NCI-H187 treated with DMSO at 0.1 percent for 48 hours (cell line): ENCODE measurements at regions not wholly inside any gene's neighbourhood (a gene's known extent, or its start where the extent isn't known, plus 50 kb on each side); places are given as distances from the start of the nearest gene placed in this dataset.

Source experiments
- DNase-seq: peaks from one replicate; lab custom pipeline; 2025; lab: John Stamatoyannopoulos, UW

DNA sequence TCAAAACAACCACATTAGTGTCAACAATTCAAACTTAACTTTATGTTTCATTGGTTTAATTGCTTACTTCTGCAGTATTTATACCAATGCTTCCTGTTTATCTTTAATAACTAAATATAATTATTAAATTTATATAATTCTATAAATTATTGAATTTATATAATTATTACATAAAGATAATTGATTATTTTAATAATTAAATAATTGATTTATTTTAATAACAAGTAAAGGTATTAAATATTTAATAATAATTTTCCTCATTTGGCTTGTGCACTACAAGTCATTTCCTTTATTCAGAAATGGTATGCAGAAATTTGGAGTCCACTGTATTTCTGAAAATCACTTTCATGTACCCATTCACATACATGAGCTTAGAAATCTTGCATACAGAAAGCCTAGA is 156.2 kb upstream of the NSMCE3 start:
- DNase-seq = no peak

DNA sequence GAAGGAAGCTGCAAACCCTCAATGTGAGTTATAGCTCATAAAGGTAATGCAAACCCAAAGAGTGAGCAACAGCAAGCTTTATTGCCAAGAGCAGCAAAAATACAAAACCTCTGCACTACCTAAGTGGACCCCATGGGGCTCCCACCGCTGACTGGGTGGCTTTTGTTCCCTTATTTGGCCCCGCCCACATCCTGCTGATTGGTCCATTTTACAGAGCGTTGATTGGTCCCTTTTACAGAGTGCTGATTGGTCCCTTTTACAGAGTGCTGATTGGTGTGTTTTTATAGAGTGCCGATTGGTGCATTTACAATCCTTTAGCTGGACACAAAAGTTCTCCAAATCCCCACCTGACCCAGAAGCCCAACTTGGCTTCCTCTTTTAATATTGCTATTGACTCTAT is 154.5 kb upstream of the NSMCE3 start:
- no peak for DNase-seq

DNA sequence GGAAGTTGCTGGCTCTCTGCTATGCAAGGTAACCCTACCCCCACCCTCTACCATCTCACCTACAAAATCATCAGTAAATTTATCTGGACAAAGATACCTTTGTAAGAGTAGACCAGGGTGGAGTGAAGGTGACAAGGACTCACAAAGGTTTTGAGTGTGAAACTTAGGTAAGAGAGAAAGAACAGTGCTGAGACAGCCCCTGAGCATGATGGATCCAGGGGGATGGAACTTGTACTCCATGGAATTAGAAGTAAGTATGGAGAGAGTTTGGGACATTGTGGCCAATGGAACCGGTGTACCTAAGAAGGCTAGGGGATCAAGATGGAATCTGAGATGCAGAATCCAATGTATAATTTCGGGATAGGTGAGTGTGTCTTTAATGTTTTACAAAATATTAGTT is 153.0 kb upstream of the NSMCE3 start:
- DNase-seq = no peak

DNA sequence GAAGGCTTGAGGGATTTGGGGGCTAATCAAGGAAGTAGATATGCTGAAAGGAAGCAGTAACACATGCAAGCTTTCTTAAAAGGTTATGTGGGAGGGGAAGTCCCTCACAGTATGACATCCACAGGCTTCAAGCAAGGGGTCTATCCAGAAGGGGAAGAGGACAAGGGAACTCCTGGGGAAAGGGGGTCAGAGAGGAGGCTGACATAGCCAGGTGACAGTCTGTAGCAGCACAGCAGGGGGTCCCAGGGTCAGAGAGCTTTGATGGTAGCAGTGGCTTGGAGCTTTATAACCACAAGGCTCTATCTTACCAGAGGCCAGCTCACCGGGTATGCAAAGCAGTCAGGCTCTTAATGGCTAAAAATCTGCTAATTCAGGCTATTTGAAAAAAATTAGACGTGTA is 150.6 kb upstream of the NSMCE3 start:
- no peak for DNase-seq

DNA sequence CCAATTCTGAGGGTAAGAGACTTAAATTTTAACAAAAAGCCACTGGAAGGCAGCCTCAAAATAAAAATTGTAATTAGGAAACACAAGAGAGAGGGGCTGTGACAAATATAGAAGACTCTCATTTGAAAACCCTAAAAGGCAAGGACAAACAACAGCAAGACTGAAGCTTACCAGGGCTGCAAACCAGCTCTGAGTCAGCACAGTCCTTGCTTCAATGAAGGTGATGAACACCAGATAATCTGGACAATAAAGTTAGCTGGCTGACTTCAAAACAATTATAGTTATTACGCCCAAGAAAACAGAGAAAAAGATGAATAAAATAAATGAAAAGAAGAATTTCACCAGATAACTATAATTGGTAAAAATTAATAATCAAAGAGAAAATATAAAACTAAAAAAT is 149.3 kb upstream of the NSMCE3 start:
- no peak for DNase-seq

DNA sequence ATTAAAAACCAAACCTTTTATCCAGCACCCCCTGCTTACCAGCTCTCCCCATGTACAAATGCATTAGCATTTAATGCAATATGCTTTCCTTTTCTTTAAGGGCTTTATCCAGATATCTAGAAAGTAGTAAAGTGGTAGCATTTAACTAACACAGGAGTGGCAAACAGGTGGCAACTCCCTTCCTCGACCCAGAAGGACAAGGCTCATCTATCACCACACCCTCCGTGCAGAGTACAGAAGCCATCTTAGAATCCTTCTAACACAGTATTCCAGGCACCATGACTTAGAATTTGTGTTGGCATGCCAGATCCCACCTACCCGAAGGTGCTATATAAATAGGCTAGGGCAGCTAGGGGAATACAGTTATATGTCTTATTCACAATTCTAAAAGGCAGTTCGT is 148.6 kb upstream of the NSMCE3 start:
- DNase-seq = no peak

DNA sequence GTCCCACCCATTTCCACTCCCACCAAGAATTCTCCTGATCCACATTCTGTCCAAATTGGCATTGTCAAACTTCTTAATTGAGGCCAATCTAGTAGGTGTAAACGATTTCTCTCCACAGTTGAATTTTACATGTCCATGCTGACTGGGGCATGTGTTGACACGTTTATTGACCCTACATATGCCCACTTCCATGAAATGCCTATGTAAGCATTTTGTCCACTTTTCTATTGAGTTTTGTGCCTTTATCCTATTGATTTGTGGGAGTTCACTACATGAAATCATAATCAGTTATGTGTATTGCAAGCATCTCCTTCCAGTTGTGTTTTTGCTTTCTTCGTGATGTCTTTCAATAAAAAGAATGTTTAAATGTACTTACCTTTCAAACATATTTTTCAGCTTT is 141.7 kb upstream of the NSMCE3 start:
- no peak for DNase-seq

DNA sequence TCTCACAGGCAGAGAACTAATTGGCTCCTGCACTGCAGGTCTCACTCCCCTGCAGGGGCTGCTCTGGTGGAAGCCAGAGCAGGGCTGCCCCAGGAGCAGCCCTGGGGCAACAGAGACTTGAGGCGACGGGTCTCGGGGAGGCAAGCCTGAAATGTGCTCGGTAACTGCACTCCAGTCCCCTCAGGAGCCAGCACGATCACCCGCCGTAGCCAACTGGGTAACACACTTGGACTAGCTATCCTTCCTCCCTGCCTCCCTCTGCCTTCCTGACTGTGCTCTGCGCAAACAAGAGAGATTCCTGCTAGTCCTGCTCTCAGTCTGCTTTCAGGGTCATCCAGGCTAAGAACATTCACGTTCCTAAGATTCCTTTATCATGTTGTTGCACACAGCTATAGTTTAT is 140.7 kb upstream of the NSMCE3 start:
- no peak for DNase-seq

DNA sequence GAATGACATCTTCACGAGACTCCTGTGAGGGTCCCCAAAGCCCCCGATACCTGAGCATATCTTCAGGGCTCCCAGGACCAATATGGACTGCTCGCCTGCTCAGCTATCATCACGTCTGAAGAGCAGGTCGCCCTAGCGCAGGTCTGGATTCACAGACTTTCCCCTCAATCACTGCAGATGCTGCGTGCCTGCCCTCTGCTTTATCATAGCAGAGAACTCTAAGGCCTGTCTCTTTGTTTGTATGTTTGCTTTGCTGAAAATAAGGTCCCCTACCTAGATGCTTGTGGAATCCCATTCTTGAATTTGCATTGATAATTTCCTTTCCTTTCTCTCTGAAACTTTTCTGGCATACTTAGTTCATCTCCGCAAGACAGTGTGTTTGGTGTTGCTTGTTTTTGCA is 140.3 kb upstream of the NSMCE3 start:
- no peak for DNase-seq

DNA sequence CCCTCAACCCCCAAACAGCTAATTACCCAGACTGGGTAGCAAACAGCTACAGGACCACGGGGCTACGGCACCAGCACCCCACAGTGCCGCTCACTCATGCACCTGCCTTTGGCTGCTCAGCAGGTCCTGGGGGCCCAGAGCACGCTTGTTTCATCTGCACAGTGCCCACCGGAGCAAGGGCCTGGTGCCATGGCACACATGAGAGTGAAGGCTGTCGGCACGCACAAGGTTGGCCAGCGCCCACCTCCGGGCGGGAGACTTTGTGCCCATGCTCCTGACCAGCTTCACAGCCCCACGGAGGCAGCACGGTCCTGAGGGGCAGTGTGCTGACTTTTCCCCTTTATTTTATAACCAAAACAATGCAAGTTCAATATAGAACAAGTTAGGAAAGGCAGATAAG is 135.9 kb upstream of the NSMCE3 start:
- no peak for DNase-seq

DNA sequence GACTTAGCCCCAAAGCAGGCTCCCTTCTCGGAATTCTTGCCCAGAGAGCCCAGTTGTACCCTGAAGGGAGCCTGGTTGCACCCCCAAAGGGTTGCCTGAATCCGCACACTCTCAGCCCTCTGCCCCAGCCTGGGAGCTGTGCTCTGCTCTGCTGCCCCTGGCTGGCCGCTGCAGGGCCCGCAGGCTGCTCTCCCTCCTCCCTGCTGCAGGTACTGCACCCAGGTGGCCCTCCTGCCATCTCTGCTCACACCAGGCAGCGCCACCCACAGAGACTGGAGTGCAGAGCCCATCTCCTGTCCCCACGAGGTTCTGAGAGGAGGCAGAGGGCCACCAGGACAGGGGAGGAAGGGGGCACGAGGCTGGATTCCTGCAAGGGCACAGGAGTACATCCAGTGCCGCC is 134.2 kb upstream of the NSMCE3 start:
- no peak for DNase-seq

DNA sequence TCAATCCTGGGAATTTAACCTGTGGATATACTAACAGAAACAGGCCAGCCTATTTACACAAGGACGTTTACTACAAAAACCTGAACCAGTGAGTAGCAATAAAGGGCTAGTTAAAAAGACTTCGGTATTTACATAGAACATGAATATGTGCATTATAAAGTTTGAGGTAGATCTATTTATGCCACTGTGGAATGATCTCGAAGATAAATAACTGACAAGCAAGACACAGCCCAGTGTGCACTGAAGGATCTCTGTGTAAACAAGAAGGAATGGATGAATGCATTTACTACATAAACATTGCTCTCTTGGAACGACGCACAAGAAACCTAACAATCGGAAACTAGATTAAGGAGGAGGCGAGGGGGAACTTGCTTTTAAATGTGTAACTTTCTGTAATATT is 132.0 kb upstream of the NSMCE3 start:
- DNase-seq = no peak

DNA sequence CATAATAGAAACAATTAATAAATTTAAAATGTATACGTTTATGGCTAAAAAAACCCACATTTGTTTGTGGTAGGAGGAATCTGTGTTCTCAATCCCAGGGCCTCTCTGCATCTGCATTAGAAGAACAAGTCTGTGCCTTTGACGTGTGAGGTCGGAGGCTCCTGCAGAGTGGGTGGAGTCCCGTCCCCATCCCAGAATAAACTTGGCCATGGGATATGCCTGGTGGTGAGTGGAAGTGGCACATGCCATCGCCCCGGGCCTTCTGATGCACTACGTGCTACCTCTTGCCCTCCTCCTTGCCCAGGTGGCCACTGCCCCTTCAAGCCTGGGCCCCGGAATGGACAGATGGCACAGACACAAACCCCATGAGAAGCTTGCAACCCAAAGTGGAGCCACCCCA is 131.1 kb upstream of the NSMCE3 start:
- DNase-seq = no peak

DNA sequence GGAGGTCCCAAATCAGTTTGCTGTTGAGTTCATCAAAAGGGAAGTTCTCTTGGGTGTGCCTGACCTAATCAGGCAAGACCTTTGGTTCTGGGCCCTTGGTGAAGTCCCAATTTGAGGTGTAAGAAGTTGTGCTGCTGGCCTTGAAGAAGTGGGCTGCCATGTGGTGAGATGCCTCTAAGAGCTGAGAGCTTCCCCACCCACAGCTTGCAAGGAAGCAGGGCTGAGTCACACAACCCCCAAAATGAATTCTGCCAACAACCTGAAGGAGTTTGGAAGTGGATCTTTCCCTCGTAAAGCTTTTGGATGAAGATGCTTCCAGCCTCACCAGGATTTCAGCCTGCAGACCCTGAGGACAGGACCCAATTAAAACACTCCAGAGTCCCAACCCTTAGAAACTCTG is 129.3 kb upstream of the NSMCE3 start:
- no peak for DNase-seq

DNA sequence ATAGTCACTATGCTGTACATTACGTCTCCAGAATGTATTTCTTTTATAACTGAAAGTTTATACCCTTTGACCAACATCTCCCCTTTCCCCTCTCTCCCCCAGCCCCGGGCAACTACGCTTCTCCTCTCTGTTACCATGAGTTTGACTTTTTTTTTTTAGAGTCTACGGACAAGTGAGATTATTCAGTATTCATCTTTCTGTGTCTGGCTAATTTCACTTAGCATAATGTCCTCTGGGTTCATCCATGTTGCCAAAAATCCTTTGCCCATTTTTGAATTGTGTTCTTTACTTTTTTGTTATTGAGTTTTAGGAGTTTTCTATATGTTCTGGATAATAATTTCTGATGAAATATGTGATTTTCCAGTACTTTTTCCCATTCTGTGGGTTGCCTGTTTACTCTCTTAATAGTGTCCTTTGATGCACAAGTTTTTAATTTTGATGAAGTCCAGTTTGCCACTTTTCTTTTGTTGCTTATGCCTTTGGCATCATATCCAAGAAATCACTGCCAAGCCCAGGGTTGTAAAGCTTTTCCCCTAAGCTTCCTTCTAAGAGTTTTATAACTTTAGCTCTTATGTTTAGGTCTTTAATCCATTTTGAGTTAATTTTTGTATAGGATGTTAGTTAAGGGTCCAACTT is 126.7 kb upstream of the NSMCE3 start:
- DNase-seq = no peak

DNA sequence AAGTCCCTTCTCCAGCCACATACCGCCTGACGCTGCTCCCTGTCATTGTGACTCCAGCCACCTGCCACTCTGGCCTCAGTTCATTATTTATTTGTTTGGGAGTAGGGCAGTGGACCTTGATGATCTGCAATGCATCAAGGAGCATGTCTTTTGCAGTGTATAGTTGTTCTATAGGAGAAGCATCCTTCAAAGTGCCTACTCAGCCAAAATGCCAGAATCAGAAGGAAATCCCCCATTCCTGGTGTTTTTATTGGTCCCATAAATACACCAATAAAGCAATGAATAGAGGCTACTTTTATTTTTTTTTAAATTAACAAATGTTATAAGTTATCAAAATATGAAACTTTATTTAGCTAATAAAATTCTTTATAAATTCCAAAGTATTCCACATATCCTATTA is 123.8 kb upstream of the NSMCE3 start:
- DNase-seq = no peak

DNA sequence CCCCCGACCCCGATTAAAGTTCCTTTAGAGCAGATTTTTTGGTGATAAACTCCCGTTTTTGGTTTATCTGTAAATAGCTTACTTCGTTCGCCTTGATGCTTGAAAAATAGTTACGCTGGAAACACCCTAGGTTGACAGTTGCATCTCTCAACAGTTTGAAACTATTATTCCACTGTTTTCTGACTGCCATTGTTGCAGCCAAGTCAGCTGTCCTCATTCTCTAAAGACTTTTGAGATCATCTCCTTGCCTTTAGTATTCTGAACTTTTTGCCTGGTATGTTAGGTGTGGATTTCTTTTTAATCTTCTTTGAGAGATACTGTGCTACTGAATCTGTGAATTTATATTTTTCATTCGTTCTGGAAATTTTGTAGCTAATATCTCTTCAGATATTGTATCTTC is 122.7 kb upstream of the NSMCE3 start:
- DNase-seq = no peak

DNA sequence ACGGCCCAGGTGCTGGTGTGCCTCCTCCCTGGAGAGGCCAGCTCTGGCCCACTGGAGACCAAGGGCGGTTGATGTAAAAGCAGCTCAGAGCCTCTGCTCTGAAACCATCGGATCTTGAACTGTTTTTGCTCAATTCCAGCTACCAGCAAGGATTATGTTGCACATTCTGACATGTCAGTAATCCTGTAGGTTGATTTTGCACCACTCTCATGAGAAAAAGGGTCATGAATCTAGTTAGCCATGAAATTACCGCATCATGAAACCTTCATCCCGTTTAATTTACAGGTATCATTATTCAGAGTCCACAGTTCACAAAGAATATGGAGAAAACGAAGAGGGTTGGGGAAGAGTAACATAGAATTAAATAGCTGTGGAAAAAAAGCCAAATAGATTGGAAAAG is 120.4 kb upstream of the NSMCE3 start:
- no peak for DNase-seq

DNA sequence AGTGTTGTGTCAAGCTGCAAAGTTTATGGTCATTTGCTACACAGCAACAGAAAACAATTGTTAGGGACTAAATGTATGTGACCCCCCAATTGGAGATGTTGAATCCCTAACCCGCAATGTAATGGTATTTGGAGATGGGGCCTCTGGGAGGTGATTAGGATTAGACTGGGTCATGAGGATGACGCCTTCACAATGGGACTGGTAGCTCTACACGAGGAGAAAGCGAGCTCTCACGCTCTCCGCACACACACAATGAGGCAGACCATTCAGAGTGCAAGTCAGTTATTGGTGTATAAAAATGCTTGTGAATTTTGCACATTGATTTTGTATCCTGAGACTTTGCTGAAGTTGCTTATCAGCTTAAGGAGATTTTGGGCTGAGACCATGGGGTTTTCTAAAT is 116.9 kb upstream of the NSMCE3 start:
- no peak for DNase-seq

DNA sequence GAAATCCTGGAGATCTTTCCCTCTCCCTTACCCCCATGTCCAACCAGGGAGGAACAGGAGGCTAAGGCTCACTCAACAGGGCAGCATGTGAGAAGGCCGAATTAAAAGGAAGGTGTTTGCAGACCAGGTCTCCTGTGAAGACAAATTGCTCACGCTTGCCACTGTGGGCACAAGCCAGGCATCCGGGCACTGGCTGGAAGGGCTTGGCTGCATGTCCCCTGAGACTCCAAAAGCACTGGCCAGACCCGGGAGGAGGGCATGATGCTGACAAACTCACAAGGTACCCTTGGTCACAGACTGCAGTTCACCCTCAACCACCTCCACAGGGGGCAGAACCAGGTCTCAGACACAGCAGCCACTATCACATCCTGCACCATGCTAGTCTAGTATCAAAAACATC is 113.7 kb upstream of the NSMCE3 start:
- DNase-seq = no peak

DNA sequence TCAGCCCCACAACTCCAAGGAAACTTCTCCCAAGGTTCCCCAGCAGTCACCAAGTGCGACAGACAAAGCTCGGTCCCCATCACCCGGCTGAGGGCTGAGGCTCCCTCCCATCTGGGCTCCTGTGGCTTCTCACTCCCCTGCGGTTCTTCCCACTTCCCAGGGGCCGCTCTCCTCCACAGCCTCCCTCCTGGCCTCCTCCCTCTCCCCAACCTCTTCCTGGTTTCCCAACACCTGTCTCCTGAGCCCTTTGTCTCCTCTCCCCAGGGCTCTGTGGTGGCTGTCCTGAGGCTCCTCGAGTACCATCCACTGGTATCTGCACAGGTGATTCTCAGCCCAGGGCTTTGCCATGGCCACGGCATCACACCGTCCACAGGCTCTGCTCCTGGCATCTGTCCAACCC is 113.2 kb upstream of the NSMCE3 start:
- DNase-seq = no peak

DNA sequence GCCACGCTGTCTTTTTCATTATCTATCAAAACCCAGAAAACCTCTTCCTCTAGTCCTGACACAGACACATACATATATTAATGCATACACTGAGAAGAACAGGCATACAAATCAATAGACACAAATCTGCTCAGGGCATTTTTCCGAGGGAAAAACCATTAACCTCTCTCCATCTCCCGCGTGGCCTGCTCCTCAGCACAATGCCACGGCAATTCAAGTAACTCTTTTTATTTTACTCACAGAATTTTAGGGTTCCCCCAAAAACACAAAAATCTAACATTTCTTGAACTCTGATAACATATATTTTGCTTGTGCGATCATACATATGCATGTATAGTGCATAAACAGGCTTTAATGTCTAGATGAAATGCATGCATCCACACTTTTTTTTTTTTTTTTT is 110.8 kb upstream of the NSMCE3 start:
- no peak for DNase-seq

DNA sequence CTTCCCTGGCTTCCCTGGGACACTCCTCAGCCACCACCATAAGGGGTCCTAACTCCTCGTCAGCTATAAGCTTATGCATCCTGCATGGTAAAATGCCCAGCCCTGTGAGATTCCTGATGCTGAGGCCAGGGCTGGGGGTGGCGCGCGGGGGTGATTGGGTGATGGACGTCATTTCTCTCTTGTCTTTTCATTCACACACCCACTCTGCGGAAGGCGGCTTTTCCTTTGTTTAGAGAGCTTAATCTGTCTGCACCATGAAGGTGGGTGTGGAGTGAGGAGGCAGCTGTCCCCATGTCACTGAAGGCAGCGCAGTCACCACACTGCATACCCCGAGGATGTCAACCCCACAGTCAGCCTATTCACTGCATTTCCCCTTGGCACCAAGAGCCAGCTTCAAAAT is 110.0 kb upstream of the NSMCE3 start:
- DNase-seq = no peak

DNA sequence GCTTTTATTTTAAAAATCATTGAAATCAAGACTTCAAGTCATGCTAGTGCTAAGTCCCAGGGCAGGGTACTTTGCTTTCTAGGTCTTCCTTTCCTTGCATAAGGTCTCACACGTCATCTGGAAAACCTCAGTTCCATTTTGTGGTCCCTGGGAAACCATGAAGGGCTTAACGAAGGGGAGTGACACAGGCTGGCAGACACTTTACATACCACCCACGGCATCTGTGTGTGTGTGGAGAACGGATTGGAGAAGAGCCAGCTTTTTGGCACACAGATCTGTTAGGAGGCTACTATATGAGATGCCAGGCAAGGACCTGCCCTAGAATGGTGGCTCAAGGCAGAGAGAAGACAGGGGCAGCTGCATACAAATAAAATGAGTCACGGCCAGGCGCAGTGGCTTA is 107.5 kb upstream of the NSMCE3 start:
- no peak for DNase-seq

DNA sequence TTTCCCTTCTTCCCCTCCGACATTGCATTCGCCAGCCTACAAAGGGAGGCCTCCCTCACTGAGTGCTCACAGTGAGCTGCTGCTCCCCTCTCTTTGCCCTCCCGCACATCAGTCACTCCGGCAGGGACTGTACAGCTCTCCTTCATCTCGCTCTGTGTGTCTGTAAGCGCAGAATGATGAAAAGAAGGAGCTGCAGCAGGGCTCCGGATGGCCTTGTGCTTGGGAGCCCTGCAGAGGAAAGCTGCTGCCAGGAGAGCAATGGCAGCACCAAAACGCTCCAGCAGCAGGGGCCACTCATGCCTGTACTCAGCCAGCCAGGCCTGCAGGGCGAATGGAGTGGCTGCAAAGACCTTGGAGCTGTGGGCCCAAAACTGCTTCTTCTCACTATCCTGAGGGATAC is 107.0 kb upstream of the NSMCE3 start:
- no peak for DNase-seq
